GM06990 (cell line): ENCODE measurements at regions not wholly inside any gene's neighbourhood (a gene's known extent, or its start where the extent isn't known, plus 50 kb on each side); places are given as distances from the start of the nearest gene placed in this dataset.

ENCODE experiments used
- DNase-seq: peaks from one replicate; pipeline ENCODE4 v3.0.0-alpha.2; 2011; ENCODE audit not compliant: insufficient read length; ENCODE audit errors: extremely low read depth
- H3K27me3 ChIP-seq: replicated peaks from 2 replicates; pipeline ENCODE4 v1.6.0; 2011; ENCODE audit warnings: low read length; ENCODE audit not compliant: control insufficient read depth, insufficient read depth
- H3K36me3 ChIP-seq: 2 replicates; pipeline ENCODE4 v1.5.1; 2011; ENCODE audit warnings: low read length; ENCODE audit not compliant: control insufficient read depth, insufficient read depth
- H3K4me3 ChIP-seq: replicated peaks from 2 replicates; pipeline ENCODE4 v1.5.1; 2011; ENCODE audit warnings: low read depth, mild to moderate bottlenecking, control low read depth, low read length
- TF ChIP-seq, protein P1 (sequence below): IDR thresholded peaks from 2 replicates; pipeline ENCODE4 v1.5.1; 2011; ENCODE audit warnings: low read length, control low read depth, mild to moderate bottlenecking, inconsistent platforms; ENCODE audit not compliant: insufficient read depth, poor library complexity, severe bottlenecking

DNA sequence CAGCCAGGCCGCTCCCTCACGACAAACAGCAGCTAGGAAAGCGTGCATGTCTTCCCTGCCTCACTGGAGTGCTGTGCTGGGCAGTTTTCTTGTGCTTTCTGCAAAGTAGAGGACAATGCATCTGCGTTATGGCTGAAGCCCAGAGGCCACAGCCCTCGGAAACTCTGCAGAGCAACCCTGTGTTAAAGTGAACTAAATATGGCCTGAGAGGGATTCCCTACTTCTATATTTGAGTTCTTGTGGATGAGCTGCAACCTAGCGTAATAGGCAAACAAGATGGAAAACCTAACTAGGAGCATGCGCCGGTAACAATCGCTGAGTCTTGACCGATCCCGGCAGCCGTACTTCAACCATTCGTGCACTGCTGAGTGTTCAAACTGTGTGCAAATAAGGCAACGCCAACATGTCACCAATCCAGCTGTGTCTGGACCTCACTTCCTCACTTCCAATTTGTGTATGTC lies 471.9 kb upstream of the HS6ST1 start:
- TF ChIP-seq, protein P1, sequence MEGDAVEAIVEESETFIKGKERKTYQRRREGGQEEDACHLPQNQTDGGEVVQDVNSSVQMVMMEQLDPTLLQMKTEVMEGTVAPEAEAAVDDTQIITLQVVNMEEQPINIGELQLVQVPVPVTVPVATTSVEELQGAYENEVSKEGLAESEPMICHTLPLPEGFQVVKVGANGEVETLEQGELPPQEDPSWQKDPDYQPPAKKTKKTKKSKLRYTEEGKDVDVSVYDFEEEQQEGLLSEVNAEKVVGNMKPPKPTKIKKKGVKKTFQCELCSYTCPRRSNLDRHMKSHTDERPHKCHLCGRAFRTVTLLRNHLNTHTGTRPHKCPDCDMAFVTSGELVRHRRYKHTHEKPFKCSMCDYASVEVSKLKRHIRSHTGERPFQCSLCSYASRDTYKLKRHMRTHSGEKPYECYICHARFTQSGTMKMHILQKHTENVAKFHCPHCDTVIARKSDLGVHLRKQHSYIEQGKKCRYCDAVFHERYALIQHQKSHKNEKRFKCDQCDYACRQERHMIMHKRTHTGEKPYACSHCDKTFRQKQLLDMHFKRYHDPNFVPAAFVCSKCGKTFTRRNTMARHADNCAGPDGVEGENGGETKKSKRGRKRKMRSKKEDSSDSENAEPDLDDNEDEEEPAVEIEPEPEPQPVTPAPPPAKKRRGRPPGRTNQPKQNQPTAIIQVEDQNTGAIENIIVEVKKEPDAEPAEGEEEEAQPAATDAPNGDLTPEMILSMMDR: no peak
- no peak for DNase-seq
- no peaks in the 10 kb centered on the region for H3K36me3 ChIP-seq
- no peaks in the 10 kb centered on the region for H3K27me3 ChIP-seq
- no peak overlapping the region for H3K4me3 ChIP-seq

GRCh38 chr2:128791120-128791984 lies 472.7 kb upstream of the HS6ST1 start:
- H3K27me3 ChIP-seq: no peaks in the 10 kb centered on the region
- H3K36me3 ChIP-seq: no peaks in the 10 kb centered on the region
- TF ChIP-seq, protein P1: no peak
- no peak for DNase-seq
- H3K4me3 ChIP-seq: no peak overlapping the region

DNA sequence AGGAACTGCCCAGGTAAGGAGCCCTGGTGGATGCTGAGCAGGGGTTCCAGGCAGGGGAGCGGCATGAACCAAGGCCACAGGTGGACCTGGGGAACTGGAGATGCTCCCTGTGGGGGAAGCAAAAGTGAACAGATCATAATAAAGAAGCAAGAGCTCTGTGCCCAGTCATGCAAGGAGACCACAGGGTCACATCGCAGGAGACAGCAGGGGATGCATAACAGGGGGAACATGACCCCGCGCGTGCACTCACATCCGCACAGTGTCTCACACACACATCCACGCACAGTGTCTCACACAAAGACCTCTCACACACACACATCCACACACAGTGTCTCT lies 473.3 kb upstream of the HS6ST1 start:
- no peak overlapping the region for H3K4me3 ChIP-seq
- TF ChIP-seq, protein P1: no peak
- H3K27me3 ChIP-seq: no peaks in the 10 kb centered on the region
- no peak for DNase-seq
- H3K36me3 ChIP-seq: no peaks in the 10 kb centered on the region

DNA sequence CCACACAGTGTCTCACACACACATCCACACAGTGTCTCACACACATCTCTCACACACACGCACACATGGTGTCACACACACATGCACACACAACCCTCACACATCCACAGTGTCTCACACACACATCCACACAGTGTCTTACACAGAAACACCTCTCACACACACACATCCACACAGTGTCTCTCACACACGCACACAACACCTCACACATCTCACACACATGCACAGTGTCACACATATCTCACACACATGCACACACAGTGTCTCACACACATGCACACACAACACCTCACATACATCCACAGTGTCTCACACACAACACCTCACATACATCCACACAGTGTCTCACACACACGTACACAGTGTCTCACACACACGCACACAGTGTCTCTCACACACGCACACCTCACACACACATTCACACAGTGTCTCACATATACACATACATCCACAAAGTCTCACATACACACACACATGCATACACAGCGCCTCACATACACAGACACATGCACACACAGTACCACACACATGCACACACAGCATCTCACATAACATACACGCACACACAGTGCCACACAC lies 473.9 kb upstream of the HS6ST1 start:
- no peak for DNase-seq
- TF ChIP-seq, protein P1: no peak
- Histone ChIP-seq H3K36me3 (no peaks in the 10 kb centered on the region), H3K27me3 (no peaks in the 10 kb centered on the region), H3K4me3 (no peak overlapping the region)

DNA sequence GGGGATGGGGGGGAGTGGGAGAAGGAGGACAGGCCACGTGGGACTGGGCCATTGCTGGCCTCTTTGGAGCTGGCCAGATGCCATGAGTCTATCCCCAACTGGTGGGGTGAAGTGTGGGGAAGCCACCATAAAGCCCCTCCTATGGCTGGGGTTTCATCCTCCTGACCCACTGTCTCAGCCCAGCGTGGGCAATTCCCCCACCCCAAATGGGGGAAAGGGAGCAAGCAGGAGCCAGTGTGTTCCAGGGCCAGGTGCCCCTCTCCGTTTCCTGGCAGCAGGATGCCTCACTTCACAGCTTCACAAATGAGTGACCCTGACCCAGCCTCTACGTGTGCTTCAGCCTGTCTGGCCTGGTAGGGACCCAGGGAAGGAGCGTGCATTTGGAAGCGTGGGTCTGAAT lies 474.7 kb upstream of the HS6ST1 start:
- H3K36me3 ChIP-seq: no peaks in the 10 kb centered on the region
- H3K4me3 ChIP-seq: no peak overlapping the region
- no peaks in the 10 kb centered on the region for H3K27me3 ChIP-seq
- TF ChIP-seq, protein P1: no peak
- DNase-seq: no peak
